ENCODE measurements at regions not wholly inside any gene's neighbourhood (a gene's known extent, or its start where the extent isn't known, plus 50 kb on each side); places are given as distances from the start of the nearest gene placed in this dataset.

GRCh38 chrX:9180623-9181022 is 146.7 kb upstream of the FAM9B start:
- intact Hi-C loops (cut with micrococcal nuclease; ENCODE audit: unreplicated experiment): no loop called here
- Histone ChIP-seq H3K36me3 (ENCODE audit: control insufficient read depth, insufficient read depth, low read length) (no peaks in the 10 kb centered on the region), H3K27me3 (replicated peaks; ENCODE audit: control insufficient read depth, insufficient read depth, low read length) (no peaks in the 10 kb centered on the region), H3K4me3 (ENCODE audit: low read depth, low read length) (no peak overlapping the region), H3K4me1 (no peaks in the 10 kb centered on the region), H3K9me3 (no peaks in the 10 kb centered on the region)
- H3K27me3 Mint-ChIP-seq (ENCODE audit: insufficient read depth, unreplicated experiment): no peaks in the 10 kb centered on the region
- no TSS peak for BruUV-seq (replicated peaks)
- CTCF ChIA-PET: no interaction called here
- H3K4me3 Mint-ChIP-seq (ENCODE audit: unreplicated experiment): no peak overlapping the region
- H3K36me3 Mint-ChIP-seq (ENCODE audit: insufficient read depth, unreplicated experiment): no peaks in the 10 kb centered on the region
- no peaks in the 10 kb centered on the region for H3K4me1 Mint-ChIP-seq (ENCODE audit: low read depth, unreplicated experiment)
- TF ChIP-seq CTCF (IDR thresholded peaks at IDR 0.05; ENCODE audit: insufficient read depth in 1 of 2, low read depth in 1 of 2, low read length in 1 of 2, severe bottlenecking in 1 of 2, unreplicated experiment in 1 of 2): no peak
- DNase-seq: no peak
- POLR2A ChIA-PET: no interaction called here
- no peak overlapping the region for H3K27ac Mint-ChIP-seq (ENCODE audit: unreplicated experiment)
- no peaks in the 10 kb centered on the region for H3K9me3 Mint-ChIP-seq (ENCODE audit: unreplicated experiment)

- no peaks in the 10 kb centered on the region for H3K4me1 ChIP-seq
- no peaks in the 10 kb centered on the region for H3K36me3 ChIP-seq (ENCODE audit: control insufficient read depth, insufficient read depth, low read length)
- no peak overlapping the region for H3K27ac Mint-ChIP-seq (ENCODE audit: unreplicated experiment)
- BruUV-seq (replicated peaks): no TSS peak
- H3K36me3 Mint-ChIP-seq (ENCODE audit: insufficient read depth, unreplicated experiment): no peaks in the 10 kb centered on the region
- H3K9me3 ChIP-seq: no peaks in the 10 kb centered on the region
- no peak overlapping the region for H3K4me3 ChIP-seq (ENCODE audit: low read depth, low read length)
- H3K4me3 Mint-ChIP-seq (ENCODE audit: unreplicated experiment): no peak overlapping the region
- H3K27me3 Mint-ChIP-seq (ENCODE audit: insufficient read depth, unreplicated experiment): no peaks in the 10 kb centered on the region
- no peaks in the 10 kb centered on the region for H3K27me3 ChIP-seq (replicated peaks; ENCODE audit: control insufficient read depth, insufficient read depth, low read length)
- ChIA-PET POLR2A (no interaction called here), CTCF (no interaction called here)
- no peak for TF ChIP-seq CTCF (IDR thresholded peaks at IDR 0.05; ENCODE audit: insufficient read depth in 1 of 2, low read depth in 1 of 2, low read length in 1 of 2, severe bottlenecking in 1 of 2, unreplicated experiment in 1 of 2)
- no peaks in the 10 kb centered on the region for H3K4me1 Mint-ChIP-seq (ENCODE audit: low read depth, unreplicated experiment)
- intact Hi-C loops (cut with micrococcal nuclease; ENCODE audit: unreplicated experiment): no loop called here
- DNase-seq: no peak
- H3K9me3 Mint-ChIP-seq (ENCODE audit: unreplicated experiment): no peaks in the 10 kb centered on the region
Measured at GRCh38 chrX:9182041-9182440, 148.1 kb upstream of the FAM9B start.

GRCh38 chrX:9183481-9183880 is 149.6 kb upstream of the FAM9B start:
- no peaks in the 10 kb centered on the region for H3K4me1 Mint-ChIP-seq (ENCODE audit: low read depth, unreplicated experiment)
- no peaks in the 10 kb centered on the region for H3K36me3 ChIP-seq (ENCODE audit: control insufficient read depth, insufficient read depth, low read length)
- no peak for DNase-seq
- H3K27me3 Mint-ChIP-seq (ENCODE audit: insufficient read depth, unreplicated experiment): no peaks in the 10 kb centered on the region
- no peaks in the 10 kb centered on the region for H3K36me3 Mint-ChIP-seq (ENCODE audit: insufficient read depth, unreplicated experiment)
- no TSS peak for BruUV-seq (replicated peaks)
- no peaks in the 10 kb centered on the region for H3K27me3 ChIP-seq (replicated peaks; ENCODE audit: control insufficient read depth, insufficient read depth, low read length)
- TF ChIP-seq CTCF (IDR thresholded peaks at IDR 0.05; ENCODE audit: insufficient read depth in 1 of 2, low read depth in 1 of 2, low read length in 1 of 2, severe bottlenecking in 1 of 2, unreplicated experiment in 1 of 2): no peak
- H3K4me1 ChIP-seq: no peaks in the 10 kb centered on the region
- H3K27ac Mint-ChIP-seq (ENCODE audit: unreplicated experiment): no peak overlapping the region
- no peaks in the 10 kb centered on the region for H3K9me3 Mint-ChIP-seq (ENCODE audit: unreplicated experiment)
- CTCF ChIA-PET: no interaction called here
- intact Hi-C loops (cut with micrococcal nuclease; ENCODE audit: unreplicated experiment): no loop called here
- POLR2A ChIA-PET: no interaction called here
- H3K4me3 ChIP-seq (ENCODE audit: low read depth, low read length): no peak overlapping the region
- no peak overlapping the region for H3K4me3 Mint-ChIP-seq (ENCODE audit: unreplicated experiment)
- no peaks in the 10 kb centered on the region for H3K9me3 ChIP-seq

Measured in Caco-2 (cell line).